ENCODE measurements at regions not wholly inside any gene's neighbourhood (a gene's known extent, or its start where the extent isn't known, plus 50 kb on each side); places are given as distances from the start of the nearest gene placed in this dataset.

DNA sequence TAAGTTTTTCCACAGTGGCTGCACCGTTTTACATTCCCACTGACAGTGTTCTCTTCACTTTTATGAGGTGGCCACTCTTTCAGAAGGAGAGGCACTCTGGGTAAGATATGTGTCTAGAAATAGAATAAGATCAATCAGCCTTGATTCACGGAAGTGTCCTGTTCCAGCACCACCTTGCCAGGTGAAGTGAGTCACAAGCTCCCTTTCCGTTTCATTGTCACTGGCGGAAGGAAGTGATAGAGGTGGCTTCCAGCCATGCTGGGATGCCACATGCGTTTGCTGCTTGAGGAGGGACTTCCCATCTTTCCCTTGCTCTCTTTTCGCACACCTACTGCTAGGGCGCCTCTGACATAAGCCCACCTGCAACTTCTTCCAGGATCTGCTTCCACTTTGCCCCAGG, 217.1 kb downstream of the PIK3R1 start:
- no peak for DNase-seq

- no peak for DNase-seq
Observed at GRCh38 chr5:68433526-68433922, 218.0 kb downstream of the PIK3R1 start.

DNA sequence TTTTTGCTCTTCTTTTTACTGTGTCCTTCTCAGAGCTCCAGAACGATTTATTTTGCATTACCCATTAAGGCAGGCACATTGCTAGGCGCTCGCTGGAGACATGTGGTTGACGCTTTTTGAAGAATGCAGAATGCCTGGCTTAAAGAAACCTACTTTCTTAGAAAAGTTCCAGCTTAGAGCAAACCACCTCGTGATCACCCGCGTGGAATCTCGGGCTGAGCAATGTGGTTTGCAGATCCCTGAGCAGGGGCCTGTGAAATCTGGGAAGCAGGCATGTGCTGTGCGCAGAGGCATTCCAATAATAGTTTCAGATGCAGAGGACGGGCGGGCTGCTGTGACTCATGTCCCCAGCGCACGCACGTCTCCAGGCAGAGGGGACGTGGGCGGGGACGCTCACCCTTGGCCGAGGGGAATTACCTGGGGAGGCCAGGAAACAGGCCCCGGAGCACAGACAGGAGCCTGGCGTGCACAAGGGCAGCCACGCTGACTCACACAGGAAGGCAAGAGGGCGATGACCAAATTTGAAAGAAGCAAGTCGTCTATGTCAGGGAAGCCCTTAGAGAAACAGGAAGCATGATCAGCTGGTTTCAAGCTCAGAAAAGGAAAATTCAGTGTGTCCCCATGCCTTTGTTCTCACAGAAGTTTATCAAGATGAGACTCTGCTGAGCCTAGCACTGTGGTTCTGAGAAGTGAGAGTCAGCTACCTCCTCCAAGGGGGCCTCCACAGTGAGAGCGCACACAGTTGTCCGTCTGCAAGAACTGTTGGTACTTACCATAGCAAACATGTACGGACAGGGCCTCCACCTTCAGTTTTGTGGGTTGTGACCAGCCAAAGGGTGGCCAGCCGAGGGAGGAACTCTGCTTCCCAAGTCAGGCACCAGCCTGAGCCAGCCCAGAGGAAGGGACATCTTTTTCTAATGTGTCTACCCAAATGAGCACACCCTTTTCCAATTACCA, 218.6 kb downstream of the PIK3R1 start:
- peak; percentile 100 for DNase-seq

DNA sequence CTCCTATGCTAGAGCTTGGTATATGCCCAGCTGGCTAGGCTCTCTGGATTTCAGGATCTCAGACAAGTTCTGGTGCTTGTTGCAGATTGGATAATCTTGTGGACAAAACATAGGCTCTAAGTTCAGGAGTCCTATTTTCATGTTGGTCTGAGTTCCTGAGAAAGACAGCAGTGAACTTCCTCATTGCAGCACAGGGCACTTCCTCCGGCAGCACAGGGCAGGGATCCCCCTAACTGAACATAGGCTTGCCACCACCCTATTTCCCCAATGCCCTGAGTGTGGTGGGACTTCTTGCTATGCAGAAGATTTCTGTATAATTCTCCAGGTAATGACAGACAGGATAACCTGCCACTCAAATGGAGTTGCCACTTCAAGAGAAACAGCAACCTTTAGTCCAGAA, 220.1 kb downstream of the PIK3R1 start:
- DNase-seq, result no peak

GRCh38 chr5:68436686-68437520, 221.3 kb downstream of the PIK3R1 start:
- no peak for DNase-seq

DNA sequence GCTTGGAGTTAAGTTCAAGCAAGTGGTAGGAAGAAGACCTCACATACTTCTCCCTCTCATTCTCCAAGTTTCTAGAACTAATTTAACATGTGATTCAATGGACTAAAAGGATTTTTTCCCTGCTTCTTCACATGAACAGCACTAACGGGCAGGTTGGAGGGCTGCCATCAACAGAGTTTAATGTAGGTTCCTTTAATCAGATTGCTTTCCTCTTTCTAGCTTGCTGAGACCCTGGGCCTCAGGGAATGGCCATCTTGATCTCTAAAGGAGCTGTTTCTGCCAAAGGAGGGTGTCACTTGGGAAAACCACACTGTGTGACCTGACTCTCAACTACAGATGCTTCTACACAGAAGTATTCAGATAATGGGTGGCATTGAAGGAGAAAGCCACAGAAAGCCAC, 223.3 kb downstream of the PIK3R1 start:
- no peak for DNase-seq

DNA sequence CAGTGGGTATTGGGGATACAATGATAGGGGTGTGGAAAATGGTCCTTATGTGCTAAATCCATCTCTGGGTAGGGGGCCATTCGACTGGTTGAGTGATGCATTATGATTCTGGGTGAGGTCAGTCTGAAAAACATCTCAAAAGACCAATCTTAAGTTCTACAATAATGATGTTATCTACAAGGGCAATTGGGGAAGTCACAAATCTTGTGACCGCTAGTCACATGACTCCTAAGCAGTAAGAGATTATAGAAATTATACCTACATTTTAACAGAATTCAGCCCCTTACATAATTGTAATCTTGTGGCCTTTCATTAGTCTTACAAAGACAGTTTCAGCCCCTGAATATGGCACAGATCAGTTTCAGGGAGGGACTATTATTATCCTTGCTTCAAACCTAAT, 224.7 kb downstream of the PIK3R1 start:
- DNase-seq, result no peak

- no peak for DNase-seq
Observed at GRCh38 chr5:68440651-68441050, 225.1 kb downstream of the PIK3R1 start.

- DNase-seq, result no peak
Observed at GRCh38 chr5:68441309-68442073, 225.9 kb downstream of the PIK3R1 start.

DNA sequence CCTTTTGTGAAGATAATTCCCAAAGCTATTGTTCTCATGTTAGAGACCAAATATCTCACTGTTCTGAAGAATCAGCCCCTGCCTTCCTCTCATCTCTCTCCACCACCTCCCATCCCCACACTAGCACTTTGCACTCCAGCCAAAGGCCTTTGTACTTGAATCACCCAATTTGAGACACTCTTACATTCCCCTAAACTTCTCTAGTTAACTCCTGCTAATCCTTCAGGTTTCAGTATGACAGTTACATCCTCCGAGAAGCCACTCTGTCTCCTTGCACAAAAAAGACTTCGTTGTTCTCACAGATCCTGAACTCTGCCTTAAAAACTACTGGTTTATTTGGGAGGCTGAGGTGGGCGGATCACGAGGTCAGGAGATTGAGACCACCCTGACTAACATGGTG, 227.5 kb downstream of the PIK3R1 start:
- DNase-seq, result no peak

- DNase-seq, result no peak
Observed at GRCh38 chr5:68444048-68444447, 228.5 kb downstream of the PIK3R1 start.

DNA sequence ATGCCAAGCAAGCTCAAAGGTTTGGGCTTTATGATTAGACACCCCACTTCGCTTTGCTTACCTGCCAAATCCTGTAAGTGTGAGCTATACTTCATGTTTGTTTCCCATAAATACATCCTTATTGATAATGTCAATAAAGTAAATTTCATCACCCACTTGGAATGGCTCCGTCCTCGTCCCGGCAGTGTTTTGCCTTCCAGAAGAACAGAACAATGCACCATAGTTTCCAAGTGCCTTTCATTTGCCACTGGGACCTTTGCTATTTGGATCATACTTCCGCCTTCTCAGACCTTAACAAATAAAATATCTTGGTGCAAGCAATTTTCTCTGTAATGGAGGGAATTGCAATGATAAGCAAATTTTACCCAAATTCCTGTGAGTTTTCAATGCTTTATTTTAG, 229.3 kb downstream of the PIK3R1 start:
- DNase-seq, result no peak

- no peak for DNase-seq
Observed at GRCh38 chr5:68445257-68446069, 229.9 kb downstream of the PIK3R1 start.

GRCh38 chr5:68446070-68446357, 230.5 kb downstream of the PIK3R1 start:
- no peak for DNase-seq

- DNase-seq, result no peak
Observed at GRCh38 chr5:68446487-68446894, 230.9 kb downstream of the PIK3R1 start.

GRCh38 chr5:68447136-68447929, 231.8 kb downstream of the PIK3R1 start:
- no peak for DNase-seq

DNA sequence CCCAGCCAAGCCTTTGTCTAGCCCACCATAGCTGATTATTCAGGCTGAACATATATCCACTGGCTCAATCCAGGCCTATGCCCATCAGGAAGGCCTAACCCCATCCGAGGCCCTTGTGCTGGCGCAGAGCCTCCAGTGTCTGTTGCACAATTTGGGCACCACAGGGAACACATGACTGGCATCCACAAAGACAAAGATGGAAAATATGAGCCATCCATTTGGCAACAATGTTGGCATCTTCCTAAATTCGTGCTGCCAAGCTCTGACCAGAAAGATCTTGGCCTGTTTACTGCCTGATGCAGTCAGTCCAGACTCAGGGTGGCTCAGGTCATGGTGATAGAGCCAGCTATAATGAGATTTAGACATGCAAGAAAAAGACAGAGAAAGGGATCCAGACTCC, 233.8 kb downstream of the PIK3R1 start:
- DNase-seq, result no peak

DNA sequence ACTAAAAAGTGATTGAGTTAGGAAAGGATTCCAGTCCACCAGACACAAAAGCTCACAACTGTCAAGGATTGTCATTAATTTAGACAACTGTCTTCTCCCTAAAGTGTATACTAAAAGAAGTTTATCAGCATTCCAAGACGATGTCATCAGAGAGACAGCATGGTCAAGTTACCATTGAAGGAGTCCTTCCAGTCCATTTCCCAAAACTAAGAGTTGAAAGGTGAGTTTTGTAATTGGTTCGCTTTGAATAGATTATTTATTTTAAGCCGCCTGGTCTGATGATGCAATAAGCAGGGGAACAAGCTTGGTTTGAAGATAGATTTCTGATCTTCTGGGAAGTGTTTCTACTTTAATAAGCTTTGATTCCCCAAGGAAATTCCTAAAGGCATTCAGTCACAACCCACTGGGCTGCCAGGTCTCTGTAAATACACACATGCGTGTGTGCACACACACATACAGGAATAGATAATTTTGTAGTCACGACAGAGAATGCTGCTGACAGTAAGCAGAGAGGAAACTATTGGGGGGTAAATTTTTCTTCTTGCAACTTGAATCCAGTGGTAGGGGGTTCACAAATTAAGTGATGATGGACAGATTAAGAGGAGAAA, 234.8 kb downstream of the PIK3R1 start:
- DNase-seq, result no peak

- no peak for DNase-seq
Observed at GRCh38 chr5:68452286-68452685, 236.7 kb downstream of the PIK3R1 start.

DNA sequence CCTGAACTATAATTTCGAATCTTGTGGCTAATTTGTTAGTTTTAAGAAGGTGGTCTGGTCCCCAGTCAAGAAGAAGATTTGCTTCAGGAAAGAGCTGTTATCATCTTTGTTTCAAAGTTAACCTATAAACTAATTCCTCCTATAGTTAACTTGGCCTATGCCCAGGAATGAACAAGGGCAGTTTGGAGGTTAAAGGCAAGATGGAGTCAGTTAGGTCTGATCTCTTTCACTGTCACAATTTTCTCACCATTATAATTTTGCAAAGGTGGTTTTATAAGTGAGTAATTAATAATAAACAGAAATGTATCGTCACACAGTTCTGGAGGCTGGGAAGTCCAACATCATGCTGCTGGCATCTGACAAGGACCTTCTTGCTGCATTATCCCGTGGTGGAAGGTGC, 238.6 kb downstream of the PIK3R1 start:
- DNase-seq, result no peak

DNA sequence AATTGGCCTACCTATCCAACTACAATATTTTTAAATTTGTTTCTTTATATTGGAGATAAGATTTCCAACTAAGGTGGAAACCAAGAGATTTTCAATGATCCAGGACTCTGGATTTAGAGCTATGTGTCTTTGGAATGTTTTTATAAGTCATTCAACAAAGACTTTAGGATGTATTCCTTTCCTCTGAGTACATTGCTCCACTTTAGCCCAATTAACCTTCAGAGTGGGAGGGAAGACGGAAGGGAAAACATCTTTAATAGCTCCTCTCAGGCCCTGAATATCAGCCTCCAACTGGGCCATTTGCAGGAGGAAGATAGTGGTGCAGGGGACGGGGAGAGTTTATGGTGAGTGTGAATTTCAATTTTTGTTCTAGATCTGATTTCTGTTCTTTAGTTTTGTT, 239.2 kb downstream of the PIK3R1 start:
- DNase-seq, result no peak
